ENCODE measurements at regions not wholly inside any gene's neighbourhood (a gene's known extent, or its start where the extent isn't known, plus 50 kb on each side); places are given as distances from the start of the nearest gene placed in this dataset.

GRCh38 chr9:93828331-93829097 lies 126.6 kb downstream of the BARX1 start:
- TF ChIP-seq CTCF (conservative IDR thresholded peaks at IDR 0.05; ENCODE audit: low read depth, low read length) (no peak), EZH2 (IDR thresholded peaks at IDR 0.05; ENCODE audit: borderline replicate concordance, low read depth, low read length, poor library complexity, severe bottlenecking) (no peak)

Measured in A673 (cell line).